DMS153 (cell line): ENCODE measurements at regions not wholly inside any gene's neighbourhood (a gene's known extent, or its start where the extent isn't known, plus 50 kb on each side); places are given as distances from the start of the nearest gene placed in this dataset.
A peak's percentile ranks its signal among the peaks of the same experiment; 100 is the strongest.

Experiments
- DNase-seq: peaks from one replicate; lab custom pipeline; 2025; lab: John Stamatoyannopoulos, UW

DNA sequence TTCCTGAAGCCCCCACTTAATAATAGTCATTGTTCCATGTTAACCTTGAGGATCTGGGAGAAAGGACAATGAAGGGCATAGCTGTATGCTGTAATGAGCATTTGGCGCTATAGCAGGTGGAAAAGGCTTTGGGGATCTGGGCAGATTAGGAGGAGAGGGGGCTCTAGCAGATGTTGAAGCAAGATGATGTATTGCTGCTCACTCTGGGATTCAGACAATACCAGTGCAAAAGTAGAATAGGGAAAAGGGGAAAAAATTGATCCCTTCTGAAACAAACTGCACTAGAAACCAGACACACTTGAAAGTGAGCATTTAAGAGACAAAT lies 575.3 kb upstream of the MEF2C start:
- DNase-seq: no peak

GRCh38 chr5:89457411-89458331 lies 574.7 kb upstream of the MEF2C start:
- peak; percentile 37 for DNase-seq

DNA sequence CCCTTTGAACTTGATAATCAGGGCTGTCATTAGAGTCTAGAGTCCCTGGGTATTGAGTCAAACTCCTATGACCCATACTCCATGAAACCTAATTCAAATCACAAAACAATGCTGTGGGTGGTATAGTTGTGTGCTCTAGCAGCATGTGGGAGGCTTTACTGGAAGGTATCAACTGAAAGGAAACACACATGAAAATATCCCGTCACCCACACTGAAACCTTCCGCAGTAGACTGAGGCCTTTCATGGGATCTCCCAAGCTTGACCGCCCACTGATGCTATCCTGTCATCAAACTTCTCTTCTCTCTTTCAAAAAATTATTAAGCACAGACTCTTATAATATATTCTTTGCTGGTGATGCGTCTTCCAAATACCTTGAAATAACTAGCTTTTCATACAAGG lies 569.1 kb upstream of the MEF2C start:
- DNase-seq: no peak

GRCh38 chr5:89451263-89451662 lies 568.3 kb upstream of the MEF2C start:
- no peak for DNase-seq

DNA sequence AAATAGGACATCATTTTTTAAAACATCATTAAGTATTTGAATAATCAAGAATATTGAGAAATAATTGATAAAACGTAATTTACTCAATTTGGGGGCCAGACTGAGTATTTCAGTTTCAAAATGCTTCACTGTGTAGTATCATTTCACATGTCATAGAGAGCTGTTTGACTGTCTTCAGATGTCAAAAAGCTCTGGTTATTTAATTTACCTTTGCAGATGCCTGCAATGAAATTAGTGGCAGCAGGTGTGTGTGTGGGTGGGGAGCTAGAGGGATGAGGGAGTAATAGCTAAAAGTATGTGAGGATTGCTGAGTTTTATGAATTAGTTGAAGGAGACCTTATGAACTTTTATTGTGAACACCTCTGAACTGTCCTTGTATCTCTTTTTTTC lies 567.2 kb upstream of the MEF2C start:
- no peak for DNase-seq

- DNase-seq: no peak
These were observed 566.6 kb upstream of the MEF2C start for GRCh38 chr5:89449392-89450148.

DNA sequence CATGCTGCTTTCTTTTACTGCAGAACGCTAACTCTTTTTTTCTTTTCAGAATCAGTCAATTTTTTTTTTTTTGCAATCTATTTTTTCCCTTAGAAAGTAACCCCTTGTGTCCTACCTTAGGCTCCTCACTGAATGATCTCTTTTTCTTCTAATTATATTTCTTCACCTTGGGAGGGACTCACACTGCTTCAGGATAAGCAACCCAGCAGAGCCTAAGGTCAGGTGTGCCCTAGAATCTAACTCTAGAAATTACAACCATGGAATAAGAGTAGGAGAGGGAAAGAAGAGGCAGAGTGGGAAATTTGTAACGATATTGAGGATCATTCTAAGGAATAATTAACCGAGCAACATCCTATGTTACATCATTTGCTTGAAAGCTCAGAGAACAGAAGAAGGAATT lies 564.0 kb upstream of the MEF2C start:
- no peak for DNase-seq

GRCh38 chr5:89445106-89445745 lies 562.2 kb upstream of the MEF2C start:
- DNase-seq: no peak

- DNase-seq: no peak
These were observed 561.1 kb upstream of the MEF2C start for GRCh38 chr5:89444088-89444487.

GRCh38 chr5:89443508-89443907 lies 560.5 kb upstream of the MEF2C start:
- no peak for DNase-seq

GRCh38 chr5:89441965-89442364 lies 559.0 kb upstream of the MEF2C start:
- no peak for DNase-seq

GRCh38 chr5:89440670-89441069 lies 557.7 kb upstream of the MEF2C start:
- no peak for DNase-seq

DNA sequence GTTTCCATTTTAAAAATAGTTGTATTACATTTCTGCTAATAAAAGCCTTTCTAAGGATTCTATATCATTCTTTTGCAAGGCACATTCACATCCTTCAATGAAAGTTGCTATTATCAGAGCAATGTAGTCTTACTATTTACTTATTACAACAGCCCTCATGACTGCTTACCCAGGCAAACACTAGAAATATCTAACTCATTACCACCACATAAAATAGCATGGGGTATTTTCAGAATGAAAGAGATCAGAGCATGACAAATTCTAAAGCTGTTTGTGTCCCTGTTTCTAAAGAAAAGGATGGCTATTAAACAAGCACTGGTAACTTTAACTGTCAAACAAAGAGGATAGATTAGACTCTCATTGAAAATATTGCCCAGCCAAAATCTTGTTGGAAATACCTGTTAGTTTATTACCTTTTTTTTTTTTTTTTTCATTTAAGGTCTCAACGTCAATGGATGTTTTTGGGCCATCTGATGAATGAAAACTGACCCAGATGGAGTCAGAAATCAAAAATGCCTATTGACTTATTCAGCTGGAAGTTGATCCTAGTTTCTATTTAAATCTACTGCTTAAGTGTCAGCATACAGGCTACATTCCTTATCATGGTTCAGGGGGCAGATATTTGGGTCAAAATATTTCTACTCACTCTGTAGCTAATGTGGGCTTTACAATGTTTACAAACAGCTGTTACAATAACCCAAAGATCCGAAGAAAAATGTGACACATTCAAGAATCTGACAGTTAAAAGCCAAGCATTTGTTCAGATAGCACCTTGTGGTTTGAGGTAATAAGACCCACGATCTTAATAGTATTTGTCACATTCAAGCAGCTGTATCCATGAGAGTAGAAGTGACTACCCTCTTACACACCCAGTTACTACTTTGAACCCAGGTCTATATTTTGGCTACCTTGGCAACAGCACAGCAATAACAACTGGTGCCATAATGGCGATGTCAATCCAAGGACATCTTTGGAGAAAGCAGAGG lies 554.8 kb upstream of the MEF2C start:
- DNase-seq: peak; percentile 35

DNA sequence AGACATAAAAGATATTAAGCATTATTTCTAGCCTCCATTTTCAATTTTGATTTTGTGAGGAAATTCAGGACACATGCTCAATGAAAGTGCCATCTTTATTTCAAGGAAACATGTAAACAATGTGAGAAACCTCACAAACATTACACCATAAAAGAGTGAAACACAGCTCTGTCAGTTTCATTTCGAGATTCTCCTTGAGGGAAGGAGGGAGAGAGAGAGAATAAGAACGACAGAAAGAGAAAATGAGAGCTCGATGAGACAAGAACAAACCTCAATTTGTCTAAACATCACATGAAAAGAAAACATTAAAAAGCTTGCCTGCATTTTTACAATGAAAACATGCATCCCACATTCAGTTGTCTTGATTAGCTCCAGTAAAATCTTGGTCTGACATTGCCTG lies 553.5 kb upstream of the MEF2C start:
- DNase-seq: no peak

GRCh38 chr5:89435347-89435746 lies 552.4 kb upstream of the MEF2C start:
- DNase-seq: no peak

DNA sequence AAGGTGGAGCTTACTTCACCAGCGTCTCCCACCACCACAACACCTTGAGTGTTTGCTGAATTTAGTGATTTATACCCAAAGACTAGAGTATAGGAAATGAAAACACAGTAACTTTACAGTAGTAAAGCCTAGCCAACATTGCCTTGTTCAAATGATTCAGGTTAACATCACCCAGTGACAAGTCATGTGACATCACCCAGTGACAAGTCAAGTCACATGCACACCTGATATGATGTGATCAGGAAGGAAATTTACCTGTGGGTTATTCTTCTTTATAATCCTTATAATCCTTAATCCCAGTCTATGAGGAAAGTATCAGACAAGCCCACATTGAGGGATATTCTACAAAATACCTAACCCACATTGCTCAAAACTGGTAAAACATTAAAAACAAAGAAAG lies 545.6 kb upstream of the MEF2C start:
- DNase-seq: no peak

GRCh38 chr5:89425062-89425461 lies 542.1 kb upstream of the MEF2C start:
- no peak for DNase-seq

DNA sequence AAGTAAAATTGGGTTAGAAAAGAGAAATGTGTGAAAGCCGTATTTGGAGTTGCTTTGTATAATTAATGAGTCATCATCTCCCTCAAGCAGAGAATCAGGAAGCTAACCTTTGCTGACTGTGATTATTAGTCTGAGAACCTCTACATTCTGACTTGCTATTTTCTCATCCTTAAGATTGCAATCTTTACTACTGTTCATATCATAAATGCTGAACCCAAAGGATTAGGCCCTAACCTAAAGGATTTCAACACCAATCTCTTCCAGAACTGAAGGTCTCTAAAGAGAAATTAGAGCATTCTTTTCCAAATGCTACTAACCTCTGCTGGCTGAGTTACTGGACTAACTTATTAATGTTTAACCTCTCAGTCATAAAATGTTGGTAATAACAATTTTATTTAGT lies 538.1 kb upstream of the MEF2C start:
- no peak for DNase-seq

DNA sequence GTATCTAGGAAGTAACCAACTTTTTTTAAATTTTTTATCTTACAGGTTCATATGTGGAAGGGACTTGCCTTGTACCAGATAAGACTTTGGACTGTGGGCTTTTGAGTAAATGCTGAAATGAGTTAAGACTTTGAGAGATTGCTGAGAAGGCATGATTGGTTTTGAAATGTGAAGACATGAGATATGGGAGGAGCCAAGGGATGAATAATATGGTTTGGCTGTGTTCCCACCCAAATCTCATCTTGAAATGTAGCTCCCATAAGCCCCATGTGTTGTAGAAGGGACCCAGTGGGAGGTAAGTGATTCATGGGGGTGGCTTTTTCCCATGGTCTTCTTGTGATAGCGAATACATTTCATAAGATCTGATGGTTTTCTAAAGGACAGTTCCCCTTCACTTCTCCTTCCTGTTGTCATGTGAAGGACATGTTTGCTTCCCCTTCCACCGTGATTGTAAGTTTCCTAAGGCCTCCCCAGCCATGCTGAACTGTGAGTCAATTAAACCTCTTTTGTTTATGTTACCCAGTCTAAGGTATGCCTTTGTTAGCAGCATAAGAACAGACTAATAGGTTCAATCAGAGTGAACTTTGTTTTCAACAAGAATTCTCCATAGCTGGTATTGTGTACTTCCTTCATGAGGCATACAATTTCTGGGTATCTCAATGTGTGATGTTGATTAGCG lies 535.6 kb upstream of the MEF2C start:
- DNase-seq: no peak

- DNase-seq: no peak
These were observed 535.0 kb upstream of the MEF2C start for GRCh38 chr5:89417990-89418389.

GRCh38 chr5:89417515-89417914 lies 534.5 kb upstream of the MEF2C start:
- DNase-seq: no peak
